Activated naive CD4-positive, alpha-beta T cell treated with anti-CD3 and anti-CD28 coated beads, Interleukin-2, amount 50 U/mL, for 24 hours (primary cell): ENCODE measurements at regions not wholly inside any gene's neighbourhood (a gene's known extent, or its start where the extent isn't known, plus 50 kb on each side); places are given as distances from the start of the nearest gene placed in this dataset.
A peak's percentile ranks its signal among the peaks of the same experiment; 100 is the strongest.
"Not testable (repeated sequence)": the region's sequence is repeated elsewhere in the genome, so short reads cannot be mapped to it uniquely, and the experiment has no call there.

ENCODE experiments used
- H3K27ac Mint-ChIP-seq: one replicate; pipeline ENCODE4 v1.8.0; 2021; ENCODE audit warnings: mild to moderate bottlenecking, mixed read lengths
- H3K27me3 Mint-ChIP-seq: one replicate; pipeline ENCODE4 v1.8.0; 2021; ENCODE audit warnings: mixed read lengths
- H3K36me3 Mint-ChIP-seq: one replicate; pipeline ENCODE4 v1.8.0; 2021; ENCODE audit warnings: mixed read lengths
- H3K4me1 Mint-ChIP-seq: one replicate; pipeline ENCODE4 v1.8.0; 2021; ENCODE audit warnings: mixed read lengths
- H3K4me3 Mint-ChIP-seq: one replicate; pipeline ENCODE4 v1.8.0; 2021; ENCODE audit warnings: mild to moderate bottlenecking, mixed read lengths
- H3K9me3 Mint-ChIP-seq: one replicate; pipeline ENCODE4 v1.8.0; 2021; ENCODE audit warnings: mixed read lengths

DNA sequence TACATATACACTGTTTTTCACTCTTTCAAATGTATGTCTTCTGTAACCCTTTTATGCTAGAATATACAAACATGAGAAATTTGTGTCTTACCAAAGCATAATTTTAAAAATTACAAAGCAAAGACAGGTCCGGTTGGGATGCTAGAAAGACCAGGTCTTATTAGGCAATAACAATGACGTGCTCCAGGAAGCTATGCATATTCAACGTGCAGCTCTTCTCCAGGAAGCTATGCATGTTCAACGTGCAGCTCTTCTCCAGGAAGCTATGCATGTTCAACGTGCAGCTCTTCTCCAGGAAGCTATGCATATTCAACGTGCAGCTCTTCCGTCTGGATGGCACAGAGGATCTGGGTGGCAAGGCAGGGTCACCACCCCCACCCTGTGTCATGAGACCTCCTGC lies 123.4 kb upstream of the SIMC1 start:
- not testable (repeated sequence) for H3K27me3 Mint-ChIP-seq

GRCh38 chr5:176117699-176118238 lies 120.5 kb upstream of the SIMC1 start:
- not testable (repeated sequence) for H3K27ac Mint-ChIP-seq, H3K9me3 Mint-ChIP-seq, H3K4me3 Mint-ChIP-seq, H3K4me1 Mint-ChIP-seq, H3K27me3 Mint-ChIP-seq, H3K36me3 Mint-ChIP-seq

More for the DNA sequence above, 123.4 kb upstream of the SIMC1 start:
- H3K27ac Mint-ChIP-seq, H3K9me3 Mint-ChIP-seq, H3K4me1 Mint-ChIP-seq, H3K36me3 Mint-ChIP-seq, H3K4me3 Mint-ChIP-seq: not testable (repeated sequence)

DNA sequence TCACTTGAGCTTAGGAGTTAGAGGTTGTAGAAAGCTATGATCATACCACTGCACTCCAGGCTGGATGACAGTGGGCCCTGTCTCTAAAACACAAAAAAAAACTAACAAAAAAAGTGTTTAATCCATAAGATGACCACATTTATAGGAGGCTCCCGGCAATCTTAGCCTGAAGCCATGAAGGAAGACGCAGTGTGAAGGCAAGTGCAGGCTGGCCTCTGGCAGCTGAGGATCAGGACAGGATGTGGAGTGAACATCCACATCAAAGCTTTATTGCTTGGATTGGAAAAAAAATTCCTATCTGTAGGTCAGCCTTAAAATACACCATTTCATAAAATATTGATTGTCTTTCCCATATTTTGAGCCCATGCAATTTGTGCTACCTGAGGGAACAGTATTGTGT lies 115.9 kb upstream of the SIMC1 start:
- not testable (repeated sequence) for H3K4me3 Mint-ChIP-seq, H3K27me3 Mint-ChIP-seq, H3K36me3 Mint-ChIP-seq, H3K4me1 Mint-ChIP-seq, H3K9me3 Mint-ChIP-seq, H3K27ac Mint-ChIP-seq

- H3K36me3 Mint-ChIP-seq, H3K27me3 Mint-ChIP-seq, H3K4me1 Mint-ChIP-seq, H3K9me3 Mint-ChIP-seq, H3K27ac Mint-ChIP-seq, H3K4me3 Mint-ChIP-seq: not testable (repeated sequence)
Observed at GRCh38 chr5:176124120-176124519, 114.1 kb upstream of the SIMC1 start.

DNA sequence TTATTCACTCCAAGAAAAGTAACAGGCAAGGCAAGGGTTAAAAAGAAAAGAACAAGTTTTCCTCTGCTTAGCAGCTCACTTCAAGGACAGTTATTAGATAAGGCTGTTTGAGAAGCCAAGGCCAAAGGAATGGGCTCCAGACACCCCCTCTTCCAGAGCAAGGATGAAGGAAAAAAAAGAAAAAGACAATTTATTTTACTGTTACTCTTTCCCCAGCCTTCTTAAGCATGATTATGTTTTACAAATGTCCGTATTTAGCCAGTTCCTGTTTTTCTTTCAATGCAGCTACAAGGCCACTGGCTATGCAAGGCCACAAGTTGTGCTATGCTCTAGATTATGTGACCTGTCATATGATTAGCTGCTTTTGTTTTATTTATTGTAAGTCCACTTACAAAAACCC lies 106.5 kb upstream of the SIMC1 start:
- no peaks in the 10 kb centered on the region for H3K9me3 Mint-ChIP-seq
- H3K36me3 Mint-ChIP-seq, result no peaks in the 10 kb centered on the region
- H3K4me1 Mint-ChIP-seq, result peaks cover 20% of the 10 kb centered on the region
- peaks cover 6% of the 10 kb centered on the region for H3K27me3 Mint-ChIP-seq
- H3K27ac Mint-ChIP-seq, result no peak overlapping the region
- no peak overlapping the region for H3K4me3 Mint-ChIP-seq

DNA sequence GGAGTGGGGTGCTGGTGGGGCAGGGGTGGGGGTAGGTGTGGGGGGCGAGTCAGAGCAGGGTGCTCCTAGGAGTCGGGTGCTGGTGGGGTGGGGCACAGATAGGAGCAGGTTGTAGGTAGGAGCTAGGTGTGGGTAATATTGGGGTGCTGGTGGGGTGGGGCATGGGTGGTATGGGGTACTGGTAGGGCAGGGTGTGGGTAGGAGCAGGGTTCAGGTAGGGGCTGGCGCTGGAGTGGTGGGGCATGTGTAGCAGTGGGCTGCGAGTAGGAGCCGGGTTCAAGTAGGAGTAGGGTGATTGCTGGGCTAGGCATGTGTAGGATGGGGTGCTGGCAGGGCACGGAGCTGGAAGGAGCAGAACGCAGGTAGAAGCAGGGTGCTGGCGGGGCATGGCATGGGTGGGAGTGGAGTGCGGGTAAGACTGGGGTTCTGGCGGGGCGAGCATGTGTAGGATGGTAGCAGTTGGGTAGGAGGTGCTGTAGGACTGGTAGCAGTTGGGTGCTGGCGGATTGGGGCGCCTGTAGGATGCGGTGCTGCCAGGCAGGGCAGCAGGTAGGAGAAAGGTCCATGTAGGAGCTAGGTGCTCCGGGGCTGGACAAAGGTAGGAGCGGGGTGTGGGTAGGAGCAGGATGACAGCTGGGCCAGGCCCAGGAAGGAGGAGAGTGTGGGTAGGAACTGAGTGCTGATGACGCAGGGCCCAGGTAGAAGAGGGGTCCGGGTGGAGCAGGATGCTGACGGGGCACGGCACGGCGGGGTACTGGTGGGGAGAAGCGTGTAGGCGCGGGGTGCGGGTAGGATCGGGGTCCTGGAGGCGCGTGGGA lies 105.5 kb upstream of the SIMC1 start:
- Mint-ChIP-seq H3K9me3 (no peaks in the 10 kb centered on the region), H3K4me3 (peak overlapping the region; percentile 86), H3K27ac (no peak overlapping the region), H3K4me1 (peaks cover 20% of the 10 kb centered on the region), H3K36me3 (no peaks in the 10 kb centered on the region), H3K27me3 (peaks cover 6% of the 10 kb centered on the region)

- H3K4me1 Mint-ChIP-seq, result peaks cover 20% of the 10 kb centered on the region
- H3K27ac Mint-ChIP-seq, result no peak overlapping the region
- H3K27me3 Mint-ChIP-seq, result peaks cover 6% of the 10 kb centered on the region
- no peaks in the 10 kb centered on the region for H3K36me3 Mint-ChIP-seq
- H3K9me3 Mint-ChIP-seq, result no peaks in the 10 kb centered on the region
- peak overlapping the region; percentile 86 for H3K4me3 Mint-ChIP-seq
Observed at GRCh38 chr5:176133289-176133870, 104.8 kb upstream of the SIMC1 start.

- Mint-ChIP-seq H3K27ac (no peak overlapping the region), H3K9me3 (no peaks in the 10 kb centered on the region), H3K27me3 (peaks cover 6% of the 10 kb centered on the region)
Observed at GRCh38 chr5:176133877-176134276, 104.3 kb upstream of the SIMC1 start.

GRCh38 chr5:176134529-176135223 lies 103.5 kb upstream of the SIMC1 start:
- Mint-ChIP-seq H3K27me3 (peaks cover 6% of the 10 kb centered on the region), H3K4me3 (peak overlapping the region; percentile 86), H3K4me1 (peaks cover 20% of the 10 kb centered on the region), H3K9me3 (no peaks in the 10 kb centered on the region), H3K36me3 (no peaks in the 10 kb centered on the region), H3K27ac (no peak overlapping the region)

More at GRCh38 chr5:176133877-176134276, 104.3 kb upstream of the SIMC1 start:
- H3K36me3 Mint-ChIP-seq, result no peaks in the 10 kb centered on the region
- H3K4me3 Mint-ChIP-seq, result peak overlapping the region; percentile 86
- H3K4me1 Mint-ChIP-seq, result peaks cover 20% of the 10 kb centered on the region

DNA sequence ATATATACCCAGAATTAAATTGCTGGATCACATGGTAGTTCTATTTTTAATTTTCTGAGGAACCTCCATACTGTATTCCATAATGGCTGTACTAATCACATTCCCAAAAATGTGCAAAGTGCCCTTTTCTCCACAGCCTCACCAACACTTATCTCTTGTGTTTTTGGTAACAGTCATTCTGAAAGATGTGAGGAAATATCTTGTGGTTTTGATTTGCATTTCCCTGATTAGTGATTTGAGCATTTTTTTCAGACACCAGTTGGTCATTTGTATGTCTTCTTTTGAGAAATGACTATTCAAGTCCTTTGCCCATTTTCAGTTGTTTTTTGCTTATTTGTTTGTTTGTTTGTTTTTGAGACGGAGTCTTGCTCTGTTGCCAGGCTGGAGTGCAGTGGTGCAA lies 98.1 kb upstream of the SIMC1 start:
- not testable (repeated sequence) for H3K4me1 Mint-ChIP-seq, H3K4me3 Mint-ChIP-seq, H3K9me3 Mint-ChIP-seq, H3K27ac Mint-ChIP-seq, H3K27me3 Mint-ChIP-seq
- H3K36me3 Mint-ChIP-seq, result peaks cover 11% of the 10 kb centered on the region

- Mint-ChIP-seq H3K36me3 (peaks cover 11% of the 10 kb centered on the region), H3K27ac (no peak overlapping the region), H3K4me1 (no peaks in the 10 kb centered on the region), H3K4me3 (no peak overlapping the region), H3K27me3 (peaks cover 3% of the 10 kb centered on the region), H3K9me3 (peaks cover 9% of the 10 kb centered on the region)
Observed at GRCh38 chr5:176144508-176144907, 93.7 kb upstream of the SIMC1 start.

DNA sequence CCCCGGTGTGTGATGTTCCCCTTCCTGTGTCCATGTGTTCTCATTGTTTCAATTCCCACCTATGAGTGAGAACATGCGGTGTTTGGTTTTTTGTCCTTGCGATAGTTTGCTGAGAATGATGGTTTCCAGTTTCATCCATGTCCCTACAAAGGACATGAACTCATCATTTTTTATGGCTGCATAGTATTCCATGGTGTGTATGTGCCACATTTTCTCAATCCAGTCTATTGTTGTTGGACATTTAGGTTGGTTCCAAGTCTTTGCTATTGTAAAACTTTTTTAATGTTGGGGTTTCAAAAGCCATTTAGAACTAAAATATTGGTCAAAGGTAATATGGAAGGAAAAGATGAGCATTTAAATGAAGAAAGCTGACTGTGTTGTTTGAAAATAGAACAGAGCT lies 88.3 kb upstream of the SIMC1 start:
- not testable (repeated sequence) for H3K4me1 Mint-ChIP-seq, H3K27ac Mint-ChIP-seq, H3K36me3 Mint-ChIP-seq, H3K4me3 Mint-ChIP-seq, H3K27me3 Mint-ChIP-seq, H3K9me3 Mint-ChIP-seq

DNA sequence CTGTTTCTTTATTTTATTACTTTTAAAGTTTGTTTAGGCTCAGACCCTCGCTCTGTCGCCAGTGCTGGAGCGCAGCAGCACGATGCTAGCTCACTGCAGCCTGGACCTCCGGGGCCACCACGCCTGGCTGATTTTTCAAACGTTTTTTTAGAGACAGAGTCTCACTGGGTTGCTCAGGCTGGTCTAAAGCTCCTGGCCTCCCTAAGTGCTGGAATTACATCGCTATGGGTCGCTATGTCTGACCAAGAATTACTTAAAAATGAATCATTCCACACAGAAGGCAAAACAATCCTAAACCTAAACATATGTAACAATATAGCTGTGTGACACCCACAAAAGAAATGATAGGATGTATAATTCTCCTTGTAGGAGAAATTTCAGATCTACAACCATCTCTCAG lies 86.9 kb upstream of the SIMC1 start:
- H3K27ac Mint-ChIP-seq, result no peak overlapping the region
- H3K4me3 Mint-ChIP-seq, result no peak overlapping the region
- peaks cover 5% of the 10 kb centered on the region for H3K27me3 Mint-ChIP-seq
- no peaks in the 10 kb centered on the region for H3K4me1 Mint-ChIP-seq
- no peaks in the 10 kb centered on the region for H3K9me3 Mint-ChIP-seq
- H3K36me3 Mint-ChIP-seq, result peaks cover 2% of the 10 kb centered on the region

- no peak overlapping the region for H3K27ac Mint-ChIP-seq
- no peak overlapping the region for H3K4me3 Mint-ChIP-seq
- H3K36me3 Mint-ChIP-seq, result peaks cover 2% of the 10 kb centered on the region
- H3K4me1 Mint-ChIP-seq, result no peaks in the 10 kb centered on the region
- H3K9me3 Mint-ChIP-seq, result no peaks in the 10 kb centered on the region
- H3K27me3 Mint-ChIP-seq, result peaks cover 4% of the 10 kb centered on the region
Observed at GRCh38 chr5:176152191-176152929, 85.9 kb upstream of the SIMC1 start.

DNA sequence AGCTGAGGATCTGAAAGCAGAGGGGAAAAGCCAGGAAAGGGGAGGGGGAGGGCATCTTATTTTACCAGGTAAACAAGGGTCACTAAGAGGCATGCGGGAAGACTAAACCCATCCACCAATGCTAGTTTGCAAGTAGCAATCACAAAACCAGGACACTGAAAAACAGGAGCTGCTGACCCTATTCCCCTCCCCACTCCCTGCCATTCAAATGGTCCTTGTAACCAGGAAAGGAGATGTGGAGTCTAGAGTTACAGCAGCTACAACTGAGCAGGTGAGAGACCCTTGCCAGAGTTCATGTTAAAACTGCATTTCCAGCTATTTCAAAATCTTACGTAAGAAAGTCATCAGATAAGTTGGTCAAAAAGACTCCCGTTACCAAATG lies 85.3 kb upstream of the SIMC1 start:
- peaks cover 7% of the 10 kb centered on the region for H3K27me3 Mint-ChIP-seq

More for the DNA sequence above, 85.3 kb upstream of the SIMC1 start:
- no peak overlapping the region for H3K4me3 Mint-ChIP-seq
- H3K27ac Mint-ChIP-seq, result no peak overlapping the region
- peaks cover 2% of the 10 kb centered on the region for H3K36me3 Mint-ChIP-seq
- H3K4me1 Mint-ChIP-seq, result no peaks in the 10 kb centered on the region
- no peaks in the 10 kb centered on the region for H3K9me3 Mint-ChIP-seq
